ENCODE measurements at regions not wholly inside any gene's neighbourhood (a gene's known extent, or its start where the extent isn't known, plus 50 kb on each side); places are given as distances from the start of the nearest gene placed in this dataset.

DNA sequence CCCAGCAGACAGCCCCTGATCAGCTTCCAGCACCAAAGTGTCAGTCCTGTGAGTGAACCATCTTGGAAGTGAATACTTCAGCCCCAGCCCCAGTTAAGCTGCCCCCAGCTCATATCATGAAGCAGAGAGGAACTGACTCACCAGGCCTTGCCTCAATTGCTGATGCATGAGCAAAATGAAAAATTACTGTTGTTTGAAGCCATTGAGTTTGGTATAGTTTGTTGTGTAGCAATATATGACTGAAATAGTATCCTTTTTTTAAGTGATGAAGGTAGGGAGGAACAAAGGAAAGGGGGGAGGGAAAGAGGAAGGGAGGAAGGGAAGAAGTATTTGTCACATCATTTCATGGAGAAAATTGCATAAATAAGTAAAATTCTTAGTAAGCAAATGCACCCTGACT lies 266.4 kb downstream of the MAFB start:
- Histone ChIP-seq H3K4me2 (no peak overlapping the region), H3K9me2 (replicated peaks; ENCODE audit: insufficient read depth) (no peaks in the 10 kb centered on the region), H3K4me1 (ENCODE audit: insufficient read depth) (no peaks in the 10 kb centered on the region), H4K20me1 (ENCODE audit: insufficient read depth, poor library complexity, severe bottlenecking) (no peaks in the 10 kb centered on the region), H3K27me3 (no peaks in the 10 kb centered on the region), H3K36me3 (replicated peaks; ENCODE audit: insufficient read depth, low read depth) (no peaks in the 10 kb centered on the region), H3K79me2 (no peaks in the 10 kb centered on the region), H3K4me3 (no peak overlapping the region), H3K27ac (no peak overlapping the region), H3K9me3 (ENCODE audit: low read depth) (no peaks in the 10 kb centered on the region), H2AFZ (no peak overlapping the region)
- TF ChIP-seq EZH2phosphoT487 (IDR thresholded peaks at IDR 0.05; ENCODE audit: low read depth, severe bottlenecking, unreplicated experiment) (no peak), EZH2 (IDR thresholded peaks at IDR 0.05; ENCODE audit: borderline replicate concordance) (no peak)
- TF ChIP-seq, protein P1, sequence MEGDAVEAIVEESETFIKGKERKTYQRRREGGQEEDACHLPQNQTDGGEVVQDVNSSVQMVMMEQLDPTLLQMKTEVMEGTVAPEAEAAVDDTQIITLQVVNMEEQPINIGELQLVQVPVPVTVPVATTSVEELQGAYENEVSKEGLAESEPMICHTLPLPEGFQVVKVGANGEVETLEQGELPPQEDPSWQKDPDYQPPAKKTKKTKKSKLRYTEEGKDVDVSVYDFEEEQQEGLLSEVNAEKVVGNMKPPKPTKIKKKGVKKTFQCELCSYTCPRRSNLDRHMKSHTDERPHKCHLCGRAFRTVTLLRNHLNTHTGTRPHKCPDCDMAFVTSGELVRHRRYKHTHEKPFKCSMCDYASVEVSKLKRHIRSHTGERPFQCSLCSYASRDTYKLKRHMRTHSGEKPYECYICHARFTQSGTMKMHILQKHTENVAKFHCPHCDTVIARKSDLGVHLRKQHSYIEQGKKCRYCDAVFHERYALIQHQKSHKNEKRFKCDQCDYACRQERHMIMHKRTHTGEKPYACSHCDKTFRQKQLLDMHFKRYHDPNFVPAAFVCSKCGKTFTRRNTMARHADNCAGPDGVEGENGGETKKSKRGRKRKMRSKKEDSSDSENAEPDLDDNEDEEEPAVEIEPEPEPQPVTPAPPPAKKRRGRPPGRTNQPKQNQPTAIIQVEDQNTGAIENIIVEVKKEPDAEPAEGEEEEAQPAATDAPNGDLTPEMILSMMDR (IDR thresholded peaks at IDR 0.05; ENCODE audit: poor library complexity): no peak
- DNase-seq (ENCODE audit: low spot score): no peak

DNA sequence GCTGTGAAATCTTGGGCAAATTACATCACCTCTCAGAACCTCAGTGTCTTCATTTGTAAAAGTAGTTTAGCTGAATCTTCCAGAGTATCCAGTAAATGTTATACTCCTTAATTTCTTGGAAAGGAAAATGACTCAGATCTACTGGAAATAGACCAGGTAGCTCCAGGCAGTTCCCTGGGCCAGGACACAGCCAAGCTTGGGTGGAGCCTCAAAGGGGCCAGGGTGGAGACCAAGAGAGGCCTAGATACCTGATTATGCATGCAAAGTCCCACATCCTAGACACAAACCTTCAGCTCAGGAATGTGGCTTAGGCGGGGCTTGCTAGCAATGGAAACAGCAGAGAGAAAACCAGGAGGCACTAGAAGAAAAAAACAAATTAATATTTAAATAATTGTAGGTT lies 272.8 kb downstream of the MAFB start:
- Histone ChIP-seq H3K4me2 (no peak overlapping the region), H4K20me1 (ENCODE audit: insufficient read depth, poor library complexity, severe bottlenecking) (no peaks in the 10 kb centered on the region), H3K9me2 (replicated peaks; ENCODE audit: insufficient read depth) (no peaks in the 10 kb centered on the region), H3K4me1 (ENCODE audit: insufficient read depth) (no peaks in the 10 kb centered on the region), H3K27ac (no peak overlapping the region), H3K27me3 (no peaks in the 10 kb centered on the region), H3K79me2 (no peaks in the 10 kb centered on the region), H2AFZ (no peak overlapping the region), H3K4me3 (no peak overlapping the region), H3K9me3 (ENCODE audit: low read depth) (no peaks in the 10 kb centered on the region), H3K36me3 (replicated peaks; ENCODE audit: insufficient read depth, low read depth) (no peaks in the 10 kb centered on the region)
- no peak for TF ChIP-seq EZH2phosphoT487 (IDR thresholded peaks at IDR 0.05; ENCODE audit: low read depth, severe bottlenecking, unreplicated experiment)
- TF ChIP-seq, protein P1 (IDR thresholded peaks at IDR 0.05; ENCODE audit: poor library complexity): no peak
- no peak for TF ChIP-seq EZH2 (IDR thresholded peaks at IDR 0.05; ENCODE audit: borderline replicate concordance)
- DNase-seq (ENCODE audit: low spot score): no peak
- 88% methylated on average over 1 of the region's 1 CpG for WGBS (ENCODE audit: low lambda C conversion rate, missing lambda C conversion rate)

DNA sequence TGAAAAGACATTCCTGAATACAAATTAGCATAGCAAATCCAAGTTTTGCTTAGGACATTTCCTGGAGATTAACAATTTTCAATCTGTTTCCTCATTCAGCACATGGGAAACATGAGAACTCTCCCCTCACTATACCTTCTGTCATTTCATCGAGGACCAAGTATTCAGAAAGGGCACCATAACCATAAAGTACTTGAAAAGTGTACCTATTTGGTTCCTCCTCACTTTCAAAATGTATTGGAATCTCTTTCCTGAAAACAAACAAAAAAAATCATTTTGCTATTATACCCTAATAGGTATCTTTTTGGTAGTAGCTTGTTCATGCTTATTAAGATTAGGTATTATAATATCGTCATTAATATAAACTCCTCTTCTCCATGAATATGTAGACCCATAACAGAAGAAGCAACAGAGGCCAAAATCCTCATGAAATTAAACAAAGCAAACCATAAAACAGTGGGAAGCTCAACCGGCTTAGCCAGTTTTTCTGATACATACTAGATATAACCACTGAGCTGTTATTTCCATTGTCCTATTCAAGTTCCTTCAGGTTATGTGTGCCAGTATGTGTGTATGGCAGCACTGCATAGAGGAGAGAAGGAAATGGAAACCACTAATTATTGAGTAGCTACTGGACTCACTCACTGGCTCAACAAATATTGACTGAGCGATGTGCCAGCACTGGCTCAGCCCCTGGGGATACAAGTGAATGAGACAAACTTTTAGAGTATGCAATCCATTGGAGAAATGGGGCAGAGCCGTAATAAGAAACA lies 274.0 kb downstream of the MAFB start:
- Histone ChIP-seq H3K4me2 (no peak overlapping the region), H3K27ac (no peak overlapping the region)
- TF ChIP-seq, protein P1 (IDR thresholded peaks at IDR 0.05; ENCODE audit: poor library complexity): no peak
- TF ChIP-seq EZH2phosphoT487 (IDR thresholded peaks at IDR 0.05; ENCODE audit: low read depth, severe bottlenecking, unreplicated experiment) (no peak), EZH2 (IDR thresholded peaks at IDR 0.05; ENCODE audit: borderline replicate concordance) (no peak)

More for the DNA sequence above, 274.0 kb downstream of the MAFB start:
- Histone ChIP-seq H2AFZ (no peak overlapping the region), H3K9me2 (replicated peaks; ENCODE audit: insufficient read depth) (no peaks in the 10 kb centered on the region), H3K9me3 (ENCODE audit: low read depth) (no peaks in the 10 kb centered on the region), H3K4me1 (ENCODE audit: insufficient read depth) (no peaks in the 10 kb centered on the region), H4K20me1 (ENCODE audit: insufficient read depth, poor library complexity, severe bottlenecking) (no peaks in the 10 kb centered on the region), H3K4me3 (no peak overlapping the region), H3K79me2 (no peaks in the 10 kb centered on the region), H3K36me3 (replicated peaks; ENCODE audit: insufficient read depth, low read depth) (no peaks in the 10 kb centered on the region), H3K27me3 (no peaks in the 10 kb centered on the region)
- 84% methylated on average over 5 of the region's 5 CpGs for WGBS (ENCODE audit: low lambda C conversion rate, missing lambda C conversion rate)
- DNase-seq (ENCODE audit: low spot score): no peak
